Body of pancreas (tissue), 4 donors: ENCODE measurements at regions not wholly inside any gene's neighbourhood (a gene's known extent, or its start where the extent isn't known, plus 50 kb on each side); places are given as distances from the start of the nearest gene placed in this dataset.
"Not testable (repeated sequence)": the region's sequence is repeated elsewhere in the genome, so short reads cannot be mapped to it uniquely, and the experiment has no call there.

ENCODE experiments used
- ATAC-seq: fragments of 150-250 bp; one replicate; pipeline ENCODE4 v1.9.1; 2016
- DNase-seq, 4 donors: peaks; one replicate each; pipeline ENCODE4 v3.0.0-alpha.2; 2019
- H3K27ac ChIP-seq, 4 donors: fragments of 200-600 bp; sonication (generic); 1 replicate in 3 of 4; 2 replicates in 1 of 4; pipeline versions ENCODE4 v1.5.1 to v1.6.1; 2016 to 2019; ENCODE audit warnings: mild to moderate bottlenecking in 1 of 4, mixed read lengths in 1 of 4, moderate library complexity in 1 of 4
- H3K27me3 ChIP-seq, 2 donors: fragments of 200-600 bp; sonication (generic); one replicate each; pipeline ENCODE4 v1.6.0; 2016; ENCODE audit warnings: mild to moderate bottlenecking in 1 of 2
- H3K36me3 ChIP-seq, 2 donors: fragments of 200-600 bp; sonication (generic); replicated peaks in 1 of 2; 2 replicates each; pipeline ENCODE4 v1.5.1; 2016; ENCODE audit warnings: low read depth in 2 of 2; ENCODE audit not compliant: insufficient read depth in 1 of 2
- H3K4me1 ChIP-seq: fragments of 200-600 bp; sonication (generic); one replicate; pipeline ENCODE4 v1.6.0; 2016
- H3K4me3 ChIP-seq, 2 donors: fragments of 200-600 bp; sonication (generic); 1 replicate in 1 of 2; 2 replicates in 1 of 2; pipeline ENCODE4 v1.5.1; 2016 to 2019
- H3K9me3 ChIP-seq, 3 donors: fragments of 200-600 bp; sonication (generic); 1 replicate in 2 of 3; 2 replicates in 1 of 3; pipeline ENCODE4 v1.5.1; 2016
- CTCF ChIP-seq, 7 experiments: fragments of 450-650 bp in 4 of 7; fragments of 200-600 bp in 3 of 7; sonication (generic) in 3 of 7; IDR thresholded peaks; one replicate each; pipeline ENCODE4 v1.5.1; 2016 to 2019; ENCODE audit warnings: antibody characterized with exemption in 7 of 7
- POLR2A ChIP-seq, 3 donors: fragments of 450-650 bp; IDR thresholded peaks; one replicate each; pipeline ENCODE4 v1.6.1; 2016; ENCODE audit warnings: antibody characterized with exemption in 3 of 3, mild to moderate bottlenecking in 2 of 3
- WGBS, 2 donors: methylation state at CpG; one replicate each; pipeline ENCODE4 v1.1.5; 2017; 5-methylcytosine and 5-hydroxymethylcytosine counted together
- intact Hi-C: fragments of 100-400 bp; cut with DNase I; formaldehyde crosslinking; loops from one replicate; pipeline ENCODE4 v1.15.1; 2023

DNA sequence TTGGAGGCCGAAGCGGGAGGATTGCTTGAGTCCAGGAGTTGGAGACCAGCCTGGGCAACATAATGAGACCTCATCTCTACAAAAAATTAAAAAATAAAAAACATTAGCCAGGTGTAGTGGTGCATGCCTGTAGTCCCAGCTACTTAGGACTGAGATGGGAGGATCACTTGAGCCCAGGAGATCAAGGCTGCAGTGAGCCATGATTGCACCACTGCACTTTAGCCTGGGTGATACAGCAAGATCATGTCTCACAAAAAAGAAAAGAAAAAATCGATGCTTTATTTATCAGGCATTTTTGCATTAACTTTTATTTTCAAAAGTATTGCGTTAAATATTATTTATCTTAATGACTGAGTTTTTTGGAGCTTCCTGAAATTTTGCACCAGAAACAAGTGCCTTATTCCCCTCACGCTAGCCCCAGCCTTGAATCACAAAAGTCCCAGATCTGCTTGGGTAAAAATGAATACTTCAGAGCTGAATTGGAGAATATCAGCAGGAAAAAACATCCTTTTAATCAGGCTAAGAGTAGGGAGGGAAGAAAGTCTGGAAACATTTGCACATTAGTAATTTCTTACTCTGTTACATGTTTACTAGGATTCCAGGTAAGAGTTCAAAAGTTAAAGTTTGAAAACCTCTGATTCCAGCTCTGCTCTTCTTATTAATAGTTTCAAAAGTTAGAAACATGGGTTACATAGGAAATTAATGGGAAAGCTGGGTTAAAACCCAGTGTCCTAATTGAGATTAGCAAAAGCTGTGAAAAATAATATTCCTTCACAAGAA lies 111.4 kb upstream of the FOXN2 start:
- ATAC-seq (no peak), DNase-seq (no peak)
- Histone ChIP-seq H3K4me3 (no peak overlapping the region), H3K27me3 (no peaks in the 10 kb centered on the region), H3K4me1 (no peaks in the 10 kb centered on the region), H3K36me3 (no peaks in the 10 kb centered on the region), H3K9me3 (no peaks in the 10 kb centered on the region), H3K27ac (no peak overlapping the region)
- 89% methylated on average over 5 of the region's 5 CpGs for WGBS, 2 donors
- intact Hi-C loops, result no loop called here
- no peak for TF ChIP-seq POLR2A (IDR thresholded peaks at IDR 0.05)
- no peak for TF ChIP-seq CTCF (IDR thresholded peaks at IDR 0.05)

GRCh38 chr2:48203668-48204067 lies 110.8 kb upstream of the FOXN2 start:
- H3K4me1 ChIP-seq, result no peaks in the 10 kb centered on the region
- H3K36me3 ChIP-seq, result no peaks in the 10 kb centered on the region
- ATAC-seq, result no peak
- H3K9me3 ChIP-seq, result no peaks in the 10 kb centered on the region
- intact Hi-C loops, result no loop called here
- no peak overlapping the region for H3K27ac ChIP-seq
- H3K4me3 ChIP-seq, result no peak overlapping the region
- no peak for DNase-seq
- no peak for TF ChIP-seq POLR2A (IDR thresholded peaks at IDR 0.05)
- TF ChIP-seq CTCF (IDR thresholded peaks at IDR 0.05), result no peak
- H3K27me3 ChIP-seq, result no peaks in the 10 kb centered on the region

GRCh38 chr2:48204750-48205136 lies 109.7 kb upstream of the FOXN2 start:
- intact Hi-C loops, result no loop called here
- WGBS, 2 donors, result 75 to 81% methylated on average over 2 of the region's 2 CpGs

DNA sequence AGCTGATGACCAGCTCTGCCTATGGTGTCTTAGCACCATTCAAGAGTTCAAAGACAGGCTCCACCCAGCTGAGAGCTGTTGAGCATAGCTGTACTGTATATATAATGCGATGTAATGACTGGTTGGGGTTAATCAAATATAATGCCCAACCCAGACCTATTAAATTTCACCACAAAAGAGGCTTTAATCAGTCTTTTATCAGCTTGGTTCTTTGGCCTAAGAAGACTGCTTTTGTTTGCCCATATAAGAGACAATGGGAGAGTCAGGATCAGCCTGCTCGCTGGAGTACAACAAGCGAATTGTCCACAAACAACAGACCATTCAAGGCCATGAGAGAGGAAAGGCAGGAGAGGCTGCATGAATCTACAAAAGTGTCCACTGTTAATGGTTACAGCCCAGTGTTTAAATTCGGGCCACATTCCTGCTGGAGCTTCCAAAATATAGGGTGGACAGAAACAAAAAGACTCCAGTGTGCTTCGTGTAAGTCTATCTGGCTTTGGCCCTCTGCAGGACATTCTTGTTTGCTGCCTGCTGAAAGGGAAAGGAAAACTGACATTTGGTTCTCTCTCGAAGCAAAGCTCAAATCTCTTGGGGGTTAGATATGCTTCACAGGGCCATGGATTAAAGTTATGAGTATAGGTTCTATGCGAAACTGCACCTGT lies 109.2 kb upstream of the FOXN2 start:
- intact Hi-C loops, result no loop called here
- 59 to 71% methylated on average over 7 of the region's 7 CpGs for WGBS, 2 donors
- Histone ChIP-seq H3K9me3 (no peaks in the 10 kb centered on the region), H3K36me3 (no peaks in the 10 kb centered on the region), H3K27ac (no peak overlapping the region), H3K4me3 (no peak overlapping the region), H3K27me3 (no peaks in the 10 kb centered on the region), H3K4me1 (no peaks in the 10 kb centered on the region)
- no peak for TF ChIP-seq CTCF (IDR thresholded peaks at IDR 0.05)
- no peak for TF ChIP-seq POLR2A (IDR thresholded peaks at IDR 0.05)
- no peak for ATAC-seq
- DNase-seq, result no peak

More at GRCh38 chr2:48204750-48205136, 109.7 kb upstream of the FOXN2 start:
- no peaks in the 10 kb centered on the region for H3K36me3 ChIP-seq
- H3K27ac ChIP-seq, result no peak overlapping the region
- DNase-seq (no peak), ATAC-seq (no peak)
- no peaks in the 10 kb centered on the region for H3K4me1 ChIP-seq
- H3K27me3 ChIP-seq, result no peaks in the 10 kb centered on the region
- TF ChIP-seq CTCF (IDR thresholded peaks at IDR 0.05) (no peak), POLR2A (IDR thresholded peaks at IDR 0.05) (no peak)
- no peaks in the 10 kb centered on the region for H3K9me3 ChIP-seq
- H3K4me3 ChIP-seq, result no peak overlapping the region

DNA sequence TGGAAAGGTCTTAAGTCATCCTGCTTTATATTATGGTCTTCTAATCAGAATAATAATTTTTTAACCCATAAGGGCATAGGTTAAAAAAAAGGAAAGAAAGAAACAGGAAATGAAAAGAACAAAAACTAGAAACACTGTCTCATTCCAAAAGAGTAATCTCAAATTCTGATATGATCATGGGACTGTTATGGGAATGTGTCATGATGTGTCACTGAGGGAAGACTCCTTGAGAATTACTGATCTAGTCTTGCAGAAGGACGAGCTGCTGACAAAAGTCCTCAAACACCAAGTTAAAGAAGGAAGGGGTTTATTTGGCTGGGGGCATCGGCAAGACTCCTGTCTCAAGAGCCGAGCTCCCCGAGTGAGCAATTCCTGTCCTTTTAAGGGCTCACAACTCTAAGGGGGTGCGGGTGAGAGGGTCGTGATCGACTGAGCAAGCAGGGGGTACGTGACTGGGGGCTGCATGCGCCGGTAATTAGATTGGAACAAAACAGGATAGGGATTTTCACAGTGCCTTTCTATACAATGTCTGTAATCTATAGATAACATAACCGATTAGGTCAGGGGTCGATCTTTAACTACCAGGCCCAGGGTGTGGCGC lies 108.3 kb upstream of the FOXN2 start:
- intact Hi-C loops, H3K36me3 ChIP-seq, H3K27me3 ChIP-seq, H3K4me1 ChIP-seq, ATAC-seq, H3K27ac ChIP-seq, H3K9me3 ChIP-seq, DNase-seq, H3K4me3 ChIP-seq: not testable (repeated sequence)
- 83 to 84% methylated on average over 12 to 13 of the region's 13 CpGs for WGBS, 2 donors
